ENCODE measurements at regions not wholly inside any gene's neighbourhood (a gene's known extent, or its start where the extent isn't known, plus 50 kb on each side); places are given as distances from the start of the nearest gene placed in this dataset.
A peak's percentile ranks its signal among the peaks of the same experiment; 100 is the strongest.
"Not testable (repeated sequence)": the region's sequence is repeated elsewhere in the genome, so short reads cannot be mapped to it uniquely, and the experiment has no call there.

DNA sequence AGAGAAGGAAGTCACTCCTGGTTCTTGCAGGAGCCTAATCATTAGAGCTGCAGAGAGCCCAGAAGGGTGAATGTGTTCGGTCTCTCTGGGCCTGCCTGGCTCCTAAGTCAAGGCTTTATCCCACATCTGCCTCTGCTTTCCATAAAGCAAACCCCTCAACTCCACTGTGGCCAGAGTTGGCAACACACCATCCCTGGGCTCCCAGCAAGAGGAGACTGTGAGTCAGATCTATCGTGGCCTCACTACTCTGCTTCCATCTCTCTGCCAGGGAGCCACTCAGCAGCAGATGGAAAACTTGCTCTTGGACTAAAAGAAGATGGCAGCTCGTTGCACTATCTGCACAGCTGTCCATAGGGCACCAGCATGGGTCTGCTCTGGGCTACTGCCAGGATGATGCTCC is 348.2 kb downstream of the FBXW7 start:
- no peaks in the 10 kb centered on the region for H3K36me3 Mint-ChIP-seq
- POLR2A ChIA-PET, result interaction anchor here (0.5 kb wide), 1 partner anchor 50 kb away, joined by 4 read pairs; no protein-coding TSS in a partner anchor
- no peak for DNase-seq
- H3K4me3 Mint-ChIP-seq, result peak overlapping the region in 1 of 10 donors; percentile 51
- ATAC-seq, result no peak
- H3K9me3 Mint-ChIP-seq, result no peaks in the 10 kb centered on the region
- no peak overlapping the region for H3K27ac Mint-ChIP-seq
- peaks cover 22 to 41% (median 30%) of the 10 kb centered on the region in 4 donors for H3K4me1 Mint-ChIP-seq
- H3K27me3 Mint-ChIP-seq, result no peaks in the 10 kb centered on the region

DNA sequence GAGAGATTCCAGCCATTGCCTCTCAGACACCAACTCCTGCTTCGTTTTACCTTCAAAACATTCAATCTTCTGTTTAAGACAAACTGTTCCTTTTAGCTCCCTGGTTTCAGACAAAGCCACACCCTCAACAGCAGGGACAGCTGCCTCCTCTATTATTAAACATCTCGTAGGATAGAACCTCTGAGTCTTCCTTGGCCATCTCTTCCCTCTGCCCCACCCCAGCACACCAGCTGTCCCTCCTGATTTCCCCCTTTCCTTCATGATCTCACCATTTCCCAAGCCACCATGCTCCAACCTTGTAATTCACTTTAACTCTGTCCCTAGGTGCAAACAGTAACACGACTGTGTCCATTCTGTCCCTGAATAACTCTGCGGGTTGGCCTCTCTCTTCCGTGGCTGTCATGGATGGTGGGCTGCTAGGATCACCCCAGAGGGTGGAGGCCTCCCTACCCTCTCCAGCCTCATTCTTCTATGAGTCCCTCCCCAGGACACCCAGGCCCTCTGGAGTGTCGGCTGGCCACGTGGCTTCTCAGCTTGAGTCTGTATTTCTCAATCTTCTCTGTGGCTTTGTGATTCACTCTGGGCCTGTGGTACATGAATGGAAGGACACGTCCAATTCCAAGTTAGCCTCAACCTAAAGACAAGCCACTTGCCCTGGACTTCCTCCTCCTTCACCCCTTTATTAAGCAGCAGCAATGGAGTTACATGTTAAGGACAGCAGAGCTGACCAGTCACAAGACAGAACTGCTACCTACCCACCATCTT is 349.9 kb downstream of the FBXW7 start:
- ATAC-seq (no peak), DNase-seq (no peak)
- Mint-ChIP-seq H3K36me3 (no peaks in the 10 kb centered on the region), H3K4me3 (no peak overlapping the region), H3K27ac (peak overlapping the region in 2 of 10 donors; percentile 47 to 73), H3K9me3 (no peaks in the 10 kb centered on the region), H3K27me3 (no peaks in the 10 kb centered on the region), H3K4me1 (peaks cover 22 to 41% (median 31%) of the 10 kb centered on the region in 4 donors)
- POLR2A ChIA-PET, result no interaction called here

DNA sequence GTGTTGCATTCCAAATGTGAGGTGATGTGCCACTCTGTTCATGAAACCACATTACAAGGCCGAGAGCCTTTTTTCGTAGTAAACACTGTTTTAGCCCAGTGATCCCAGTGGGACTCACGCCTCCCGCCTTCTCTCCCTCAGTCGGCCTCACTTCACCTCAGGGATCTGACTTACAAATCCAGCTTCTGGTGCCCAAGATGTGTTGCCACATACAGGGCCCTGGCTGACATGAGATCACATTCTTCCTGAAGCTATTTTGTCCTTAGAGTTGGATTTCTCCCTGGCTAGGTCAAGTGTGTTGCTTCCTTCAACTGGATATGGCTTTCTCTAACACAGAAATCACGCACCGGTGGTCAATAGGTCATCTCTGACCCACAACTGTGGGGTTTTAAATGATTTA is 354.7 kb downstream of the FBXW7 start:
- Mint-ChIP-seq H3K4me1 (peaks cover 11 to 33% (median 21%) of the 10 kb centered on the region in 4 donors), H3K27ac (peak overlapping the region in 2 of 10 donors; percentile 22 to 58), H3K9me3 (no peaks in the 10 kb centered on the region), H3K27me3 (no peaks in the 10 kb centered on the region), H3K4me3 (no peak overlapping the region), H3K36me3 (no peaks in the 10 kb centered on the region)
- ATAC-seq (no peak), DNase-seq (no peak)
- POLR2A ChIA-PET, result interaction anchor here (1.3 kb wide), 1 partner anchor 9 kb away, joined by 3 read pairs; no protein-coding TSS in a partner anchor

DNA sequence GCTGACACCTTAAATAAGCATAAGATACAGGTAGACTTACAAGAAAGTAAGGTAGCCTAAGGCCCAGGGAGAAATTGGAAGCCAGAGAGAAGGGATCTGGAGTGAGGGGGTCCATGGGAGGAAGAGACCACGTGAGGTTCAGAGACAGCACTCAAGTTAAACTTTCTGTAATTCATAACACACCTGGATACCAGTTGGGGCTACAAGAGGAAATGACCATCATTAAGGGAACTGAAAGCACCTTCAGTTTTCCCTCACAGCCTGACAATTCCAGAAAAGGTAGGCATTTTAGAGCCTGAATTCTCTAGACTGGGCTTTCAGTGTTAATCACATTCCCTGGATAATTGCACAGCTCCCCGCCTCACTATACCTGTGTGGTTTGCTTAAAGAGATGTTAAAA is 355.5 kb downstream of the FBXW7 start:
- Mint-ChIP-seq H3K27me3 (no peaks in the 10 kb centered on the region), H3K4me3 (no peak overlapping the region), H3K27ac (peak overlapping the region in 1 of 10 donors; percentile 69), H3K9me3 (no peaks in the 10 kb centered on the region), H3K4me1 (peaks cover 9 to 25% (median 15%) of the 10 kb centered on the region in 4 donors), H3K36me3 (no peaks in the 10 kb centered on the region)
- ATAC-seq (no peak), DNase-seq (no peak)
- POLR2A ChIA-PET, result interaction anchor here (1.3 kb wide), 1 partner anchor 9 kb away, joined by 3 read pairs; no protein-coding TSS in a partner anchor

DNA sequence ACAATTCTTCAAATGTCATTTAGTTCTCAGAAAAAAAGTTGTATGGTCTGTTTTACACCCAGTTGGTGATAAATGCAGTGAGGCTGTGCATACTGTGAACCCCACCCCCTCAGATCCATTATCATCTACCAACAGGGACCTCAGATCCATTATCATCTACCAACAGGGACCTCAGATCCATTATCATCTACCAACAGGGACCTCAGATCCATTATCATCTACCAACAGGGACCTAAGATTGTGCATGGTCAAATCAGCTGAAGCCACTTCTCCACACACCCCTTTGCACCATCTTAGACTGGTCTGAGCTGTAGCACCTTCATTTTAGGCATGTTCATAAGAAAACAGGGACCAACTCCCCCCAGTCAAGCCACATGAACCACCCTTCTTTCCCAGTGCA is 358.4 kb downstream of the FBXW7 start:
- H3K27me3 Mint-ChIP-seq, H3K4me3 Mint-ChIP-seq, POLR2A ChIA-PET, H3K9me3 Mint-ChIP-seq, DNase-seq, H3K36me3 Mint-ChIP-seq, H3K27ac Mint-ChIP-seq, ATAC-seq: not testable (repeated sequence)
- peaks cover 0 to 12% (median 4%) of the 10 kb centered on the region in 4 donors for H3K4me1 Mint-ChIP-seq

DNA sequence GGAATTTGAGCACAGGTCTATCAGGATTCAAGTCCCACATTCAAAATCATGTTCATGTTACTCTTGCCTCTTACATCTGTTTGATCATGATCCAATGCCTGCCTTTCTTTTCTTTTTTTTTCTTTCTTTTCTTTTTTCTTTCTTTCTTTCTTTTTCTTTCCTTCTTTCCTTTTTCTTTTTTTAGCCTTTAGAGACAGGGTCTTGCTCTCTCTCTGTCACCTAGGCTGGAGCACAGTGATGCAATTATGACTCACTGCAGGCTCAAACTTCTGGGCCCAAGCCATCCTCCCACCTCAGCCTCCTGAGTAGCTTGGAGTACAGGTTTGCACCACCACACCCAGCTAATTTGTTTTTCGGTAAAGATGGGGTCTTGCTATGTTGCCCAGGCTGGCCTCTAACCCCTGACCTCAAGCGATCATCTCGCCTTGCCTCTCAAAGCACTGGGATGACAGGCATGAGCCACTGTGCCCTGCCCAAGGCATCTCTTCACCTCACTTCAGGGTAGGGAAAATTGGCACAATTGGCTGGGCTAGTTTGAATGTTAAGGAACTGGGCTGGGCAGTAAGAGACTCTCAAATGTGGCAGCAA is 359.2 kb downstream of the FBXW7 start:
- no peak for ATAC-seq

DNA sequence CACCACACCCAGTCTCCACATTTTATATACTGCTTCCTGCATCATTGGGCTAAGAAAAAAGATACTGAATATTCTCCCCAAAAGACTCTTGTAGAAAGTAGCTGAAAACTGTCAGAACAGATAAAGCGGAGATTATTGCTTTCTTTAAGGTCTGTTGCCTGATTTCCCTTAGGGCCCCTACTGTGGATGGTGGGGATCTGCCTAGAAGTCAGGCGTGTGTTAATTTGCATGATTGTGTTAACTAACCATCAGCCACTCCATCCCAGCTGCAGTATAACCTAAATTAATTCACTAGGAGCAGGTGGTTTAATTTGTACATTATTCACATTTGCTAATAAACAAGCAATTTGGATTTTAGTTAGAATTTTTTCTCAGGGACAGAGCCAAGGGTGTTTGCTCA is 360.3 kb downstream of the FBXW7 start:
- no peaks in the 10 kb centered on the region for H3K9me3 Mint-ChIP-seq
- peak overlapping the region in 1 of 10 donors; percentile 20 for H3K27ac Mint-ChIP-seq
- no peak overlapping the region for H3K4me3 Mint-ChIP-seq
- H3K36me3 Mint-ChIP-seq, result no peaks in the 10 kb centered on the region
- DNase-seq (no peak), ATAC-seq (no peak)
- POLR2A ChIA-PET, result interaction anchor here (0.6 kb wide), 1 partner anchor 13 kb away, joined by 4 read pairs; no protein-coding TSS in a partner anchor
- H3K4me1 Mint-ChIP-seq, result peaks cover 0 to 12% (median 4%) of the 10 kb centered on the region in 4 donors
- H3K27me3 Mint-ChIP-seq, result no peaks in the 10 kb centered on the region

More for the DNA sequence above, 359.2 kb downstream of the FBXW7 start:
- H3K27me3 Mint-ChIP-seq, result no peaks in the 10 kb centered on the region
- H3K36me3 Mint-ChIP-seq, result no peaks in the 10 kb centered on the region
- POLR2A ChIA-PET, result no interaction called here
- no peak overlapping the region for H3K4me3 Mint-ChIP-seq
- H3K9me3 Mint-ChIP-seq, result no peaks in the 10 kb centered on the region
- DNase-seq, result no peak
- peaks cover 0 to 12% (median 4%) of the 10 kb centered on the region in 4 donors for H3K4me1 Mint-ChIP-seq
- H3K27ac Mint-ChIP-seq, result no peak overlapping the region

DNA sequence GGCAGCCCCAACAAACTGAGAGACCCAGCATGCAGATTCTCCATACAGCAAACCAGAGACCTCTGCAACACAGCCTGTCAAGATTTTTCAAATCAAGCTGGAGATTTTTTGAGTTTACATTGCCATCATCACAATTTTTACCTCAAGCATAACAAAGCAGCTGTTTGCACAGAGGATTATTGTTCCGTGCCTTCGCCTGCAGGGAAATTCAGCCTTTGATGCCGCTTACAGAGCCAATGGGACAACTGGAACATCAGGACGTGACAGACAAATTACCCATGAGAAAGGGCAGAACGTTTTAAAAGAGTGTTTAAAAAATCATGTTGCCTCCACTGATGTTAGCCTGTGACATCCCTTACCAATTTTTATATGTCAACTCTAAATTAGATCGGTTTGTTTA is 363.7 kb downstream of the FBXW7 start:
- Mint-ChIP-seq H3K27me3 (no peaks in the 10 kb centered on the region), H3K4me1 (peaks cover 0 to 1% (median 0%) of the 10 kb centered on the region in 4 donors), H3K27ac (peak overlapping the region in 1 of 10 donors; percentile 17), H3K9me3 (no peaks in the 10 kb centered on the region), H3K36me3 (no peaks in the 10 kb centered on the region), H3K4me3 (no peak overlapping the region)
- DNase-seq (no peak), ATAC-seq (no peak)
- POLR2A ChIA-PET, result interaction anchor here (0.6 kb wide), 1 partner anchor 202 kb away, joined by 3 read pairs; no protein-coding TSS in a partner anchor

DNA sequence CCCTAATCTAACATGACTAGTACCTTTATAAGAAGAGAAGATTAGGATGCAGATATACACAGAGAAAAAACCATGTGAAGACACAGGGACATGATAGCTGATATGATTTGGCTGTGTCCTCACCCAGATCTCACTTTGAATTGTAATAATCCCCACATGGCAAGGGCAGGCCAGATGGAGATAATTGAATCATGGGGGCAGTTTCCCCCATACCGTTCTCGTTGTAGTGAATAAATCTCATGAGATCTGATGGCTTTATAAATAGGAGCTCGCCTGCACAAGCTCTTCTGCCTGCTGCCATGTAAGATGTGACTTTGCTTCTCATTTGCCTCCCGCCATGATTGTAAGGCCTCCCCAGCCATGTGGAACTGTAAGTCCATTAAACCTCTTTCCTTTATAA is 364.3 kb downstream of the FBXW7 start:
- POLR2A ChIA-PET, result no interaction called here
- peaks cover 0 to 1% (median 0%) of the 10 kb centered on the region in 4 donors for H3K4me1 Mint-ChIP-seq
- H3K27me3 Mint-ChIP-seq, result no peaks in the 10 kb centered on the region
- no peak for DNase-seq
- H3K9me3 Mint-ChIP-seq, result no peaks in the 10 kb centered on the region
- H3K27ac Mint-ChIP-seq, result peak overlapping the region in 1 of 10 donors; percentile 33
- H3K4me3 Mint-ChIP-seq, result no peak overlapping the region
- no peaks in the 10 kb centered on the region for H3K36me3 Mint-ChIP-seq
- no peak for ATAC-seq

DNA sequence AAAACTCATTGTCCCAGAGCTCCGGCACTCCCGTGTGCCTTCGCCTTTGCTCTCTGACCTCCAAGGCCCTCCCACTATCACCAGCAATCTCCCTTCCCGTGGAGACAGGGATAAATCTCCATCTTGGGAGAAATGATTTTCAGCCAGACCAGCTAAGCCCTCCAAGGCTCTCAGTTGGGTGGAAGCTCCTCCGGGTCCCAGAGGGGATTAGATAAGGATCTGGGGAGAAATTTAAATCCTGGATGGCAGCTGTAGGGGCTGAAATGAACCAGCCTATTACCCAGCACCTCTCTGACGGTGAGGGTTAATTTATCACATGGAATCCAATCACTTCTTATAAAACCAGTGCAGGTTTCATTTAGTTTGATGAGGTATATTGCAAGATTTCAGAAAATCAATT is 366.2 kb downstream of the FBXW7 start:
- no peaks in the 10 kb centered on the region for H3K36me3 Mint-ChIP-seq
- DNase-seq (no peak), ATAC-seq (no peak)
- H3K9me3 Mint-ChIP-seq, result no peaks in the 10 kb centered on the region
- peaks cover 0 to 1% (median 0%) of the 10 kb centered on the region in 4 donors for H3K4me1 Mint-ChIP-seq
- no peak overlapping the region for H3K4me3 Mint-ChIP-seq
- no peaks in the 10 kb centered on the region for H3K27me3 Mint-ChIP-seq
- POLR2A ChIA-PET, result no interaction called here
- H3K27ac Mint-ChIP-seq, result no peak overlapping the region

DNA sequence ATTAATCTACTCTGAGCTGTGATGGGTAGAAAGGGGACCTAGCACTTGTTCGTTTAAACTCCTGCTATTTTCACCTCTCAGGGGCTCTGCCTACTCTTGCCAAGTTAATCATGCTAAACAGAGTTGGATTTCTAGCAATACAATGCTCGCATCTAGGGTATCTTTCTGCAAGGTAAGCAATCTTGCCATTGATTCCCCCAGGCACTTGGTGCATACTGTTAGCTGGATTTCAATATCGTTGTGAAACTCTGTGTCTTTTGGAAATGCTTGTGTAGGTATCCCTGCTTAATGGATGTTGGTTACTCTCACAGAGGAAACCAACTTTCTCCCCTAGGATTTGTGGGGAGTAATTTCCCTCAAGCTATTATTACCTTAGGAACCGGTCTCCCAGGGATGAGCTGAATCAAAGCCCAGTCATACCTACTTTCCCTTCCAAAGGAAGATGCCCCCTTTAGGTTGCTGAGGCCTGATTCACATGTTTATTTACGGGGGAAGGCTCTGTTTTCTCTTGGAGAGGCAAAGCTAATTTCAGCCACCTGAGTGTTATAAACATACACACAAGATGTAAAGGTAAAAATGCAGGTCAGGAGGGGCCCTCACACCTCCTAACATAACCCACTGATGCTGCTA is 366.8 kb downstream of the FBXW7 start:
- ATAC-seq (no peak), DNase-seq (no peak)
- POLR2A ChIA-PET, result no interaction called here
- Mint-ChIP-seq H3K4me3 (no peak overlapping the region), H3K9me3 (no peaks in the 10 kb centered on the region), H3K36me3 (peaks cover 0 to 1% (median 0%) of the 10 kb centered on the region in 3 donors), H3K27ac (no peak overlapping the region), H3K4me1 (peaks cover 0 to 1% (median 0%) of the 10 kb centered on the region in 4 donors), H3K27me3 (no peaks in the 10 kb centered on the region)

DNA sequence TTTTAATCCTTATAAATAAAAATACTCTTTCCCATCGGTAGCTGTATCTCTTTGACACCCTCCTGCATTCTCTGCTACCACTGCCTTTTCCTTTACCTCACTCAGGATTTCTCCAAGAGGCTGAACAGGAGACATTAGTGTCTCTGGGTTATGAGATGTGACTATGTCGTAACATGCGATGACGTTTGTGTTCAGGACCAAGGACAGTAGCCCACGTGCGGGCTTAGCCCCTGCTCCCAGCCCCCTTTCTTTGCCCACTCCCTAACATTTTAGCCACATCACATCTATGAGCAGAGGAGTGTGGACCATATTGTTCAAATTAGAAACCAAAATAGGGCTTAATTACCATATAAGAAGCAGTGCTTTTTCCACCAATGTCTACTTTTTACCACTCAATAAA is 369.3 kb downstream of the FBXW7 start:
- POLR2A ChIA-PET, result no interaction called here
- no peak for DNase-seq
- peaks cover 0 to 1% (median 0%) of the 10 kb centered on the region in 3 donors for H3K36me3 Mint-ChIP-seq
- H3K27me3 Mint-ChIP-seq, result no peaks in the 10 kb centered on the region
- no peak for ATAC-seq
- H3K27ac Mint-ChIP-seq, result no peak overlapping the region
- peaks cover 0 to 1% (median 0%) of the 10 kb centered on the region in 4 donors for H3K4me1 Mint-ChIP-seq
- no peak overlapping the region for H3K4me3 Mint-ChIP-seq
- H3K9me3 Mint-ChIP-seq, result no peaks in the 10 kb centered on the region

DNA sequence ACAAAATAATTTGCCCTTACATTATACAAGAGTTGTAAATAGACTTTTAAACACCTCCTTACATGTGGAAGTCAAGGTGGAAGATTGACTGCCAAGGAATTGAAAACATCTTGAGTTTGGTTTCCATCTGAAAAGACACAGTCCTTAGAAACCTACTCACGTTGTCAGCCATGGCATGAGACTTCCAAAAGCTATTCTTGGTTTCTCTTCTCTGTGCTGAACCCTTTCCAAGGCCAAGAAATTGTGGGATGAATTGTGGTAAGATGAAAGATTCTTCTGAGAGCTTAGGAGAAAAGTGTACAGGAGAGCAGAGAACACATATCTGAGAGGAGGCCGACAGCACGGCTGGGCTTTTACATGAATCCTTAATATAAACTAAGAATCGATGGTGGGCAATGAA is 370.0 kb downstream of the FBXW7 start:
- Mint-ChIP-seq H3K27me3 (no peaks in the 10 kb centered on the region), H3K36me3 (peaks cover 0 to 1% (median 0%) of the 10 kb centered on the region in 3 donors), H3K27ac (peak overlapping the region in 1 of 10 donors; percentile 22), H3K4me1 (peaks cover 0 to 5% (median 0%) of the 10 kb centered on the region in 4 donors), H3K4me3 (no peak overlapping the region), H3K9me3 (no peaks in the 10 kb centered on the region)
- POLR2A ChIA-PET, result no interaction called here
- ATAC-seq, result no peak
- DNase-seq, result no peak
